ENCODE measurements at regions not wholly inside any gene's neighbourhood (a gene's known extent, or its start where the extent isn't known, plus 50 kb on each side); places are given as distances from the start of the nearest gene placed in this dataset.

- Mint-ChIP-seq H3K27ac (no peak overlapping the region), H3K9me3 (no peaks in the 10 kb centered on the region), H3K4me1 (no peaks in the 10 kb centered on the region), H3K27me3 (no peaks in the 10 kb centered on the region), H3K4me3 (no peak overlapping the region), H3K36me3 (no peaks in the 10 kb centered on the region)
- DNase-seq (no peak), ATAC-seq (ENCODE audit: low read depth) (no peak)
- POLR2A ChIA-PET = no interaction called here
These were observed 86.3 kb upstream of the FAT3 start for GRCh38 chr11:92138296-92138695.

DNA sequence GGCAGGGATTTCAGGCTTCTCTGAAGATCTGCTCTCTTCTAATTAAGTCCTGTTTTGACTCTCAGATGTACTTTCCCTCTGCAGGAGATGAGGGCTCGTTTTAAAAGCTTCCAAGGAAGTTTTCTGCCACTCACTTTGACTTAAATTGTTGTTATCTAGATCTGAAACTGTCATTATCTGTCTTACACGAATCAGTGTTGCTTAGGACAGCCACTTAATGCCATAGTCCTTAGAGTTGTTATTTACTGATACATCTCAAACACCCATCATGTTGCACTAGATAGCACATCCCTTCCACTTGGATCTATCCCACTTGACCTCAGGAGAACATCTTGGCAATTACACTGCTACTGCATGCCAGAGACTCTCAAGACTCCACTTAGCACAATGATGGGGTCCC, 86.9 kb upstream of the FAT3 start:
- Mint-ChIP-seq H3K36me3 (no peaks in the 10 kb centered on the region), H3K4me1 (no peaks in the 10 kb centered on the region), H3K9me3 (no peaks in the 10 kb centered on the region), H3K27me3 (no peaks in the 10 kb centered on the region), H3K27ac (no peak overlapping the region), H3K4me3 (no peak overlapping the region)
- POLR2A ChIA-PET = no interaction called here
- no peak for DNase-seq
- no peak for ATAC-seq (ENCODE audit: low read depth)

GRCh38 chr11:92136797-92137196, 87.8 kb upstream of the FAT3 start:
- no peak overlapping the region for H3K27ac Mint-ChIP-seq
- H3K9me3 Mint-ChIP-seq = no peaks in the 10 kb centered on the region
- no peak overlapping the region for H3K4me3 Mint-ChIP-seq
- ATAC-seq (ENCODE audit: low read depth) (no peak), DNase-seq (no peak)
- H3K36me3 Mint-ChIP-seq = no peaks in the 10 kb centered on the region
- H3K4me1 Mint-ChIP-seq = no peaks in the 10 kb centered on the region
- H3K27me3 Mint-ChIP-seq = no peaks in the 10 kb centered on the region
- POLR2A ChIA-PET = no interaction called here

- Mint-ChIP-seq H3K27me3 (no peaks in the 10 kb centered on the region), H3K4me1 (no peaks in the 10 kb centered on the region), H3K27ac (no peak overlapping the region), H3K36me3 (no peaks in the 10 kb centered on the region), H3K4me3 (no peak overlapping the region), H3K9me3 (no peaks in the 10 kb centered on the region)
- POLR2A ChIA-PET = no interaction called here
- DNase-seq = no peak
- no peak for ATAC-seq (ENCODE audit: low read depth)
These were observed 93.2 kb upstream of the FAT3 start for GRCh38 chr11:92131289-92131865.

DNA sequence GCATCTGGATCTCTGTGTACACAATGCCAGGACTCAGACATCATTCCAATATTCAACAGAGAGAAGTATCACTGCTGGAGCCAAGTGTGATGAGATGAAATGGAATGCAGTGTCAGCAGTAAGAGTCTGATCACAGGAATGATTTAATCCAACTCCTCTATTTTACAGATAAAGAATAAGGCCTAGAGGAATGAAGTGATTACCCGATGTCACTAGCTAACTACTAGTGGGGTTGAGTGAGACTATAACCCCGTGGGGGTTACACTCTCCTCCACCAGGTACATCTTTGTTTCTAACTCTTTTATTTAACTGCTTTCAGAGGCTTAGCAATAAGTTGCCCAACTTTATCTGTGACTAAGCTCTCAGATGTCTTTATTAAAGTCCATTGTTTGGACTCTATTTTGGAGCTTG, 94.2 kb upstream of the FAT3 start:
- Mint-ChIP-seq H3K4me3 (no peak overlapping the region), H3K27ac (no peak overlapping the region), H3K36me3 (no peaks in the 10 kb centered on the region), H3K27me3 (no peaks in the 10 kb centered on the region), H3K4me1 (no peaks in the 10 kb centered on the region), H3K9me3 (no peaks in the 10 kb centered on the region)
- POLR2A ChIA-PET = no interaction called here
- ATAC-seq (ENCODE audit: low read depth) (no peak), DNase-seq (no peak)

GRCh38 chr11:92129811-92130210, 94.8 kb upstream of the FAT3 start:
- H3K4me1 Mint-ChIP-seq = no peaks in the 10 kb centered on the region
- H3K9me3 Mint-ChIP-seq = no peaks in the 10 kb centered on the region
- H3K36me3 Mint-ChIP-seq = no peaks in the 10 kb centered on the region
- no peak overlapping the region for H3K27ac Mint-ChIP-seq
- H3K27me3 Mint-ChIP-seq = no peaks in the 10 kb centered on the region
- POLR2A ChIA-PET = no interaction called here
- no peak overlapping the region for H3K4me3 Mint-ChIP-seq
- DNase-seq (no peak), ATAC-seq (ENCODE audit: low read depth) (no peak)

- POLR2A ChIA-PET = no interaction called here
- no peak overlapping the region for H3K4me3 Mint-ChIP-seq
- H3K36me3 Mint-ChIP-seq = no peaks in the 10 kb centered on the region
- H3K4me1 Mint-ChIP-seq = no peaks in the 10 kb centered on the region
- H3K9me3 Mint-ChIP-seq = no peaks in the 10 kb centered on the region
- no peak for ATAC-seq (ENCODE audit: low read depth)
- no peaks in the 10 kb centered on the region for H3K27me3 Mint-ChIP-seq
- H3K27ac Mint-ChIP-seq = no peak overlapping the region
- DNase-seq = no peak
These were observed 96.6 kb upstream of the FAT3 start for GRCh38 chr11:92128026-92128425.

DNA sequence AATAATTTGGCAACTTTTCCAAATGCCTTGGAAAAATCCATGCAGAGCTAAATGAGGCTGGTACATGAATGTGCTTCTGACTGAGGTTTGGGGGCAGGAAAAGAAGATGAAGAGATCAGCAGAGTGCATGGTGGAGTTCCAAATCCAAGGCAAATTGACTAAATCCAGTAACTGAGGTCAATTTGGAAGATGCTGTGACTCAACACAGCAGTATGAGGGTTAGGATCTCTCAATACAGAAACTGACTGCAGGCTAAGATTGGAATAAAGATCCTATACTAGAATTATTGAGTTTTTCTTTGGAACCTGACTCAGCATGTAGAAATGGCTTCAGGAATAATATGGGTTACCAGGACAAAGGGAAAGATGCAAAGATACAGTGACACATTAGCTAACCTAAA, 99.3 kb upstream of the FAT3 start:
- DNase-seq (no peak), ATAC-seq (ENCODE audit: low read depth) (no peak)
- Mint-ChIP-seq H3K9me3 (no peaks in the 10 kb centered on the region), H3K36me3 (no peaks in the 10 kb centered on the region), H3K27me3 (no peaks in the 10 kb centered on the region), H3K4me1 (no peaks in the 10 kb centered on the region), H3K4me3 (no peak overlapping the region), H3K27ac (no peak overlapping the region)
- POLR2A ChIA-PET = no interaction called here

GRCh38 chr11:92123540-92123939, 101.1 kb upstream of the FAT3 start:
- no peak for ATAC-seq (ENCODE audit: low read depth)
- Mint-ChIP-seq H3K36me3 (no peaks in the 10 kb centered on the region), H3K4me1 (no peaks in the 10 kb centered on the region), H3K27ac (no peak overlapping the region), H3K27me3 (no peaks in the 10 kb centered on the region), H3K9me3 (peaks cover 3% of the 10 kb centered on the region), H3K4me3 (no peak overlapping the region)
- no peak for DNase-seq
- POLR2A ChIA-PET = no interaction called here

DNA sequence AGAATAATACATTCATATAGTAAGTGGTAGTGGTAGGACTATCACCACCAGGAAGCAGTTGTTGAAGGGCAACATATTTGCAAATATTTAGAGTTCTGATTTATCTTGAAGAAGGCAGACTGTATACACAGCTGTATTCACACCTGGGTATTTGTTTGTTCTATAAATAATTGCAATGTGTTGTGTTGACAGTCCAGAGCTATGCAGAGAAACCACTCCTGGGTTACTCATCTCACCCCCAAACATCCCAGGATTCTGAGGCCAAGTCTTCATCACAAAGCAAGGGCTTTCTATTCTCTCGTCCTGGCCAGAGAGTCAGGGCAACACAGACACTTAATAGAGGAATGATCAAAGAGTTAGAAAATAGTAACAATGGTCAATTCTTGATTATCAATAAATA, 102.1 kb upstream of the FAT3 start:
- H3K27ac Mint-ChIP-seq = no peak overlapping the region
- DNase-seq = no peak
- POLR2A ChIA-PET = no interaction called here
- no peaks in the 10 kb centered on the region for H3K36me3 Mint-ChIP-seq
- peaks cover 3% of the 10 kb centered on the region for H3K9me3 Mint-ChIP-seq
- H3K27me3 Mint-ChIP-seq = no peaks in the 10 kb centered on the region
- no peak overlapping the region for H3K4me3 Mint-ChIP-seq
- no peak for ATAC-seq (ENCODE audit: low read depth)
- no peaks in the 10 kb centered on the region for H3K4me1 Mint-ChIP-seq

DNA sequence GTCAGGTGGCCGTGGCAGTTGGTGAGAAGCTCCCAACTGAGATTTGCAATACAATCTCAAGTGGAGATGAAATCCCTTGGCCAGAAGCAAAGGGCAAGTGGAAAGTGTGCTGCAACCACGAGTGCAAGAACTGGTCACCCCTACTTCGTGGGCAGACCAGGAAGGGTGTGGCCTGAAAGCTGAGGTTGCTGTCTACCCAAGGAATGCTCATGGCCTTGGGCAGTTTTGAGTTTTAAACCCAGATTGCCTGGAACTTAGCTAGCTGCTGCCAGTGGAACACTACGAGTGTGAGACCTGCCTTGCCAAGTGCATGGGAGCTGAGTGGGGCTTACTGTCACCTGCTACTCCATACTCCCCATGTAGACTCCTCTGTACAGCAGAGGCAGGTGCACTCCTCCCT, 113.3 kb upstream of the FAT3 start:
- H3K4me1 Mint-ChIP-seq = no peaks in the 10 kb centered on the region
- no peaks in the 10 kb centered on the region for H3K27me3 Mint-ChIP-seq

DNA sequence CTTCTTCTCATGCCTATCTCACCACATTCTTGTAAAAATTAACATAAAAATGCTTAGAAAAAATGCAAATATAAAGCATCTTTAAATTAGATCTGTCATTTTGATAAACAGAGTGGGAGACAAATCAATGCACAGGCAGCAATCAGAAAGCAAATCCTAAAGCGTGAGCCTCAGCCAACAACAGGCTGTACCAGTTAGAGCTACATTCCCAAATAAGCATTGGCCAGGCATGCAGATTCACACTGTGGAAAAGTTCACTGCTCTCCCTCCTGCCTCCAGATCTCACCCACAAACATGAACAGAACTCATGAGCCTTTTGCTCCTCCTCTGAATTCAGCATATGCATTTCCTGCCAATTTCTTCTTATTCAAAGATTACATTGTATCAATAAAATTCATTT, 115.2 kb upstream of the FAT3 start:
- POLR2A ChIA-PET = no interaction called here
- peaks cover 5% of the 10 kb centered on the region for H3K9me3 Mint-ChIP-seq
- no peaks in the 10 kb centered on the region for H3K4me1 Mint-ChIP-seq
- DNase-seq = no peak
- H3K27ac Mint-ChIP-seq = no peak overlapping the region
- no peaks in the 10 kb centered on the region for H3K36me3 Mint-ChIP-seq
- ATAC-seq (ENCODE audit: low read depth) = no peak
- no peaks in the 10 kb centered on the region for H3K27me3 Mint-ChIP-seq
- no peak overlapping the region for H3K4me3 Mint-ChIP-seq

More for the DNA sequence above, 113.3 kb upstream of the FAT3 start:
- Mint-ChIP-seq H3K27ac (no peak overlapping the region), H3K4me3 (no peak overlapping the region), H3K36me3 (no peaks in the 10 kb centered on the region), H3K9me3 (peaks cover 5% of the 10 kb centered on the region)
- DNase-seq (no peak), ATAC-seq (ENCODE audit: low read depth) (no peak)
- POLR2A ChIA-PET = no interaction called here

GRCh38 chr11:92107331-92107730, 117.3 kb upstream of the FAT3 start:
- Mint-ChIP-seq H3K9me3 (no peaks in the 10 kb centered on the region), H3K27ac (no peak overlapping the region), H3K4me1 (no peaks in the 10 kb centered on the region), H3K27me3 (no peaks in the 10 kb centered on the region), H3K36me3 (no peaks in the 10 kb centered on the region), H3K4me3 (no peak overlapping the region)
- ATAC-seq (ENCODE audit: low read depth) = no peak
- DNase-seq = no peak
- POLR2A ChIA-PET = no interaction called here

DNA sequence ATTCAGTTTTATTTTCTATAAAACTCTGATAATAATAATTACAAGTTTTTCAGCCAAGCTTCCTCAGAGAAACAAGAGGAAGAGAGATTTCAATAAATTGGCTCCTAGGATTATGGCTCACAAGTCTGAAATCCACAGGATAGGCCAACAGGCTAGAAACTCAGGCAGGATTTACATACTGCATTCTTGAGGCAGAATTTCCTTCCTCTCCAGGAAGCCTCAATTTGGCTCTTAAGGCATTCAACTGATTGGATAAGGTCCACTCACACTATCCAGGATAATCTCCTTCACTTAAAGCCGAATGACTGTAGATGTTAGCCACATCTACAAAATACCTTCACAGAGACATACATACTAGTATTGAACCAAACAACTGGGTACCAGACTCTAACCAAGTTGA, 120.3 kb upstream of the FAT3 start:
- no peaks in the 10 kb centered on the region for H3K4me1 Mint-ChIP-seq
- DNase-seq = no peak
- ATAC-seq (ENCODE audit: low read depth) = no peak
- H3K9me3 Mint-ChIP-seq = no peaks in the 10 kb centered on the region
- H3K27ac Mint-ChIP-seq = no peak overlapping the region
- POLR2A ChIA-PET = no interaction called here
- no peak overlapping the region for H3K4me3 Mint-ChIP-seq
- no peaks in the 10 kb centered on the region for H3K36me3 Mint-ChIP-seq
- no peaks in the 10 kb centered on the region for H3K27me3 Mint-ChIP-seq

- Mint-ChIP-seq H3K27ac (no peak overlapping the region), H3K36me3 (no peaks in the 10 kb centered on the region), H3K4me1 (no peaks in the 10 kb centered on the region), H3K9me3 (no peaks in the 10 kb centered on the region), H3K27me3 (no peaks in the 10 kb centered on the region), H3K4me3 (no peak overlapping the region)
- POLR2A ChIA-PET = no interaction called here
- DNase-seq = no peak
- no peak for ATAC-seq (ENCODE audit: low read depth)
These were observed 122.7 kb upstream of the FAT3 start for GRCh38 chr11:92101920-92102319.

All from activated naive CD8-positive, alpha-beta T cell treated with anti-CD3 and anti-CD28 coated beads, Interleukin-2, amount 10 ng/mL, durations not matched to agents 7 days and 5 days (primary cell).